GM19099 (cell line): ENCODE measurements at regions not wholly inside any gene's neighbourhood (a gene's known extent, or its start where the extent isn't known, plus 50 kb on each side); places are given as distances from the start of the nearest gene placed in this dataset.

Experiments
- POLR2A ChIP-seq: IDR thresholded peaks from 3 replicates; pipeline ENCODE4 v1.6.1; 2011; ENCODE audit warnings: low read depth; ENCODE audit not compliant: insufficient read length; ENCODE audit errors: extremely low read depth

DNA sequence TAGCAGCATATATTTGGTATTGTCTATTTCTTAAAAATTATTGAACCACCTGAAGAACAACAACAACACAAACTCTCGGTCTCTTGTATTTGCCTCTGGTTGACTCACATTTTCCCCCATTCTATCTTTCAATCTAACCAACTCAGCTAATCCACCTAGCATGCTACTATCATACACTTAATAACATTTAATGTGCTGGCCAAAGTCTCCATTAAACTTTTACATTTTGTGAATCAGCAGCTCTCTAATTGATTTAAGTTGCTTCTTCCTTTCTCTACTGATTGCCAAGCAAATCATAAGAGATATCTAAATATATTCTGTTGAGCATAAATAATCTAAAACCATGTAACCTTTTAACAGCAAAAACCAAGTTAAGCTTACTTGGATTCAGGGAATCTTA lies 631.7 kb downstream of the IGSF11 start:
- no peak for TF ChIP-seq POLR2A

DNA sequence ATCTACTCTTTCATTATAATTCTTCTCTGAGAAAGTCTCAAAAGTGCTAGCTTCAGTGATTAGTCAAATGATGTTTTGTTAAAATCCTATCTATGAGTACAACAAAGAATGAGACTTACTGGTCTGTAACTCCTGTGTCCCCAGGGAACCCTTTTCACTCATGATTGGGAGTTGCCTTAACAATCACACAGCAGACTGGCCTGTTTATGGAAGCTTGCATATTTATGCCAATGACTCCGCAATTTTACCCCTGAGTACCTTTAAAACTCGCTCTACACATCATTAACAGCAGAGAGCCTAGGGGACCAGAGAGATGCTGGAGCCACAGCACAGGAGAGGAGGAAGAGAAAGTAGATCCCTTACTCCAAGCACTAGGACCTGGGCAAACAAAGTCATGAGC lies 628.1 kb downstream of the IGSF11 start:
- no peak for TF ChIP-seq POLR2A

DNA sequence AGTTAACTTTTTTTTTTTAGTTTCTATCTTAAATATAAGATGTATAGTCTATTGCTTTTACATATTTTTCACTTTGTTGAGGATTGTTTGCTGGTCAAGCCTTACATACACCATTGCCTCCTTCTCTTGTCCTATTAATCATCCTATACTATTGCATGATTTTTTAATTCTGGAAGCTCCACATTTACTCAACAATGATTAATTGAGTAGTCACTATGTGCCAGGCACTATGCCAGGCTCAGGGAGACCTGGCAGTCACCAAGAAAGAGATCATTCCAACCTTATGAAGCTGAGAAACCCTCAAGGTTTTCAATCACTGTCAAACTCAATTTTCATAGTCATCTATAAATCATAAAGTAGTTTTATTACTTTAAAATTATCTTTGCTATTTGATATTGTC lies 626.2 kb downstream of the IGSF11 start:
- TF ChIP-seq POLR2A = no peak

DNA sequence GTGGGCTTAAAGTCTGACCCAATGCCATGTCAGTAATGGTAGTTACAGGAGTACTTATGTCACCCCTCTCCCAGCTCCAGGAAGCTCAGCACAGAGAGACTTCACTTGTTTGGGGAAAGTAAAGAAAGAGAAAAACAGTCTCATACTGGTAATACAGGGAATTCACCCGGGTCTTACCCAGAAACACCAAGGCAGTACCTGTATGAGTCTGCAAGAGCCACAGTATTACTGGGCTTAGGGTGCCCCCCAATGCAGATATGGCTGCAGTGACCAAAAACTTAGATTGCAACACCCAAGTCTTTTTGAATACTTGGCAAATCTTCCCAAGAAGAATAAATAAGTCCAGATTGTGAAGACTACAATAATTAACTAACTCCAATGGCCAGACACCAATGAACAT lies 622.1 kb downstream of the IGSF11 start:
- TF ChIP-seq POLR2A = no peak

DNA sequence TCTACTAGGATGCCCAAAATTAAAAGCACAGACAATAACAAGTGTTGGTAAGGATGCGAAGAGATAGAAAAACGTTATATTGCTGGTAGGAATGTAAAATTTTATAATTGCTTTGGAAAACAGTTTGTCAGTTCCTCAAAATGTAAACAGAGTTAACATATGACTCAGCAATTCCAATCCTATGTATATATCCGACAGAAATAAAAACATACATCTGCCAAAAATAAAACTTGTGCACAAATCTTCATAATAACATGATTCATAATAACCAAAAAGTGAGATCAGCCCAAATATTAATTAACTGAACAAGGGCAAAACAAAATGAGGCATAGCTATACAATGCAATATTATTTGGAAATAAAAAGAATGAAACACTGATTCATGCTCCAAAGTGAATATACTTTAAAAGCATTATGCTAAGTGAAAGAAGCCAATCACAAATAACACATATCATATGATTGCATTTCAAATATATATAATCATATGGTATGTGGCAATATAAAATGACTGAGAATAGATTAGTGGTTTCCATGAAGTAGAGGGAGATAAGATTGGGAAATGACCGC lies 609.3 kb downstream of the IGSF11 start:
- no peak for TF ChIP-seq POLR2A

DNA sequence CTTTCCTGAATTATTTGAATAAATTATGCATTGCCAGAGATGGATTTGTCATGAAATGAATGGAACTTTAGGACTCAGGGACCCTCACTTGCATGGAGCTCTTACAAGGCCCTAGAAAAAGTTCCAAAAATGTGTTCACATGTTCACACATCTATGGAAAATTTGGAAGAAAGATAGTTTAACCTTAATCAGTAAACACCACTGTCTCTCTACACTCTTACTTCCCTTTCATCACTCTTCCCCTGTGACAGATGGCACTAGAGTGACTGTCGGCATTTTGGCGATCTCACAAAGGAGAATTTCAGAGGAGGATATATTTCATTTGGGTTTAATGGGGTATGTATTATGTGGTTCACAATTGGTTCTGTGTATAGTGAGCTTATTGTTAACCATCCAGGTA lies 600.8 kb downstream of the IGSF11 start:
- TF ChIP-seq POLR2A = no peak

DNA sequence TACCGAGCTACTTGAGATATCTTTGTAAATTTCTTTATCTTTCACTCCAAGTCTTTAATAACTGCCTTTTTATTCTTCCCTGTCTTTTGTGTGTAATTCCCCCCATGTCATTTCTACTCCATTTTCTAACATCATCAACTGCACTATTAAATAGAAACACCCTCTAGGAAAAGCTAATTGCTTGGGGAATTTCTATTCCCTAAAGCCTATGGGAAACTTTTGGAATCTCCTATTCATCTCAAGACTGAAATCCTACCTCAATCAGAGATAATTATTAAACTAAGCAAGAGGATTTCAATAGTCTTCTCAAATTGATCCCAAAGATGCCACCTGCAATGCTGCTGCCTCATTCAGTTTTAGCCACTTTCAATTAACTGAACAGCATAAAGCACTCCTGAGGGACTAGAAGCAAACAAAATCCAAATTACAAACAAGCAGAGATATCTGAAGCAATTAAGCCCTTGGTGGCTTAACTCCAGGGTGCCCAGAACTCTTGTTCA lies 598.7 kb downstream of the IGSF11 start:
- TF ChIP-seq POLR2A = no peak

DNA sequence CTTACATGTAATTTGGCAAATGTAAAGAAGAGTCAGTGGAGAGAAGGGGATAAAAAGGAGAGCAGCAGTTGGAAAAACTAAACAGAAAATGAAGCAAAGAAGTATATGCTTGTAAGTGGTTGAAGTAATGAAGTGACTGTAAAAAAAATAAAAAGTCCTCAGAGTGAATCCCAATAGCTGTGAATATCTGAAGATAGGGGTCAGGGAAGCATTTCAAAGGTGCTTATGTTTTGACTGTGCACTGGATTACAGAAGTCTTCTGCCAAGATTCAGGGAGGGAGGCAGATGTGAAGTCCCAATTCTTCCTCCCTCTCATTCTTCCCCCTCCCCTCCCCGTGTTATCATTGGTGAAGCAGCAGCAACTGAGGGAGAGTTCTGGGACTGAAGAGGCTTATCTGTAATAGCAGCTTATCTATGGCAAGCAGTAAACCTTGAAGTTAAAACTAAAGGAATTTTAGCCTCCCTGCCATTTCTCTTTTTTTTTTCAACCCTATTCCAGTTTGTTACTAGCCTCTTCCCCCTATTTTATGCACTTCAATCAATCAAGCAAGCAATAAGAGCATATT lies 597.9 kb downstream of the IGSF11 start:
- TF ChIP-seq POLR2A = no peak

DNA sequence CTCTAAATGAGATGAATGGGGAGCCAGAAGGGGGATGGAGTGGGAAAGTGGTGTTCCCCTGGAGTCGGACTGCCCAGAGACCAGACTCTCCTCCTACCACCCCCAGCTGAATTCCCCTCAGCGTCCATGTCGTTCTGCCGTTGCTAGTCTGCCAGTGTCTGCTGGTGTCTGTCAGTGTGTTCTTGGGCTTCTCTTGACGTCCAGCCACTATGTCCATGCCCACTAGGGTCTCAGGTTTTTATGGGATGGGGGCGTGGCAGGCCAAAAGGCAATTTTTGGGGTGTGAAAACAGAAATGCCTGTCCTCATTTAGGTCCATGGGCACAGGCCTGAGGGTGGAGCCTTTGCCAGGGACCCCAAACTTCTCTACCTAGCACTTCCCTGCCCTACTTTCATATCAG lies 589.6 kb downstream of the IGSF11 start:
- TF ChIP-seq POLR2A = no peak

DNA sequence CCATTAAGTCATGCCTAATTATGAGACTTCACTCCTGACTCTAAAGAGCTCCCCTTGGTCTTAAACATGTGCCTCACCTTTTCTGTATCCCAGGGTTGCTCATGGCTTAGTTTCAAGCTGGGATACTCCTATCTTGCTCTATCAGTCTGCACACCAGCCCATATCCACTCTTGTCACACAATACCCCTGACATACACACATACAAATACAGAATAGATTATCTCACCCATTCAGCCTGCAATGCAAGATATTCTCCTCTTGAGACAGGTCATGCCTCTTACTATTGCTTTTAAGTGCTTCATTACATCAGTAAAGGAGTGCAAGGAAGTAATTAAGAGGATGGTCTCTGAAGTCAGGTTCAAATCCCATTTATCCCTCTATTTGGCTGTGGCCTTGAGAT lies 587.3 kb downstream of the IGSF11 start:
- no peak for TF ChIP-seq POLR2A

DNA sequence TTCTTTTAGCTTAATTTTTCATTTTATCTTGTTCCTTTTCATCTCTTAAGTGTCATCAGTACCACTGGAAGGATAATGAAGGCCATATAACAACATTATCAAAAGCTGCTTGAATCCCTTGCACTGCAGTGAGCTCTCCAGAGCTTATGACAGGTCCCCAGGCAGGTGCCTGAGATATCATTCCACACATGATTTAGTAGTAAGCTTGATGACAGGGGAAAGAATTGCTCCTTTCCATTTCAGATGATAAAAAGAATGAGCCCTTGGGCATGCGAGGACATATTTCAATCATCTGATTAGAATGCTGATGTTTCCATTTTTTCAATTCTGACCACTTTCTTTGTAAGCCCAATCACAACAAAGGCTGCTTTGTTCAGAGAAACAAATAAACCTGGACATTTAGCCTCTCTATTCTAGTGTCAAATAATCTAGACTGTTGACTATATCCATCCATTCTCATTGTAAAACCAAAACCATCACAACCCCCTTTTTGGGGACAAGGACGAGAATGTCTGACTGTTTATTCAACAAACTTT lies 567.8 kb downstream of the IGSF11 start:
- TF ChIP-seq POLR2A = no peak

DNA sequence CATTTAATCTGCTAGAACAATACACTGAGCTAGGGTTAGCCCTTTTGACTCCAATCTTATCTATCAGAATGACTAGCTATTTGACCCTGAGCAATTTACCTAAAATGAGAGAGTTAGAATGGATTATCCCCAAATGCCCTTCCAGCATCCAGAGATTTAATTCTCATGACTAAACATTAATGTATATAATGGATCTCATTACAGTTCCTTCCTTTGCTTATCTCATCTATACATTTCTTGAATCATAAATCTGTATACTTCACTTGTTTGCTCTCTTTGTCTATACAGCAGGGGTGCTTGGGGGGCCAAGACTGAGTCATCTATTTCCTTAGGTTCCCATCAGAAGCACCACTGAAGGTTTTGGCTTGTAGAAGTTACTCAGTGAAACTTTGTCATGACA lies 565.8 kb downstream of the IGSF11 start:
- TF ChIP-seq POLR2A = no peak

DNA sequence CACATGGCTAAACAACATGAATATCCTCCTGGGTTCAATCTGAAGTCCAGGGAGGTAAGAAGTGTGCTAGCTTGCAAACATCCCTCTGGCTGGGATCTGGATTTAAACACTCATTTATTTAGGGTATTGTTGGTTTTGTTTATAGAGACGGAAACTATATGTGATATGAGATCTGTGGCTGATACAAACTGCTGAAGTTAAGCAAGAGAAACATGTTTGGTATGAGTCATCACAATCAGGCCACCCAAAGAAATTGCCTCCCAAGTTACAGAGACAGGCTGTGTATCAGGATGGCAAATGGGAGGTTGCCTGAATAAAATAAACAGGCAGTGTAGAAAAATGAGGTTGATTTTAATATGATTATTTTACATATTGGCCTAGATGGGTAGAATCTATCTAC lies 562.1 kb downstream of the IGSF11 start:
- TF ChIP-seq POLR2A = no peak

DNA sequence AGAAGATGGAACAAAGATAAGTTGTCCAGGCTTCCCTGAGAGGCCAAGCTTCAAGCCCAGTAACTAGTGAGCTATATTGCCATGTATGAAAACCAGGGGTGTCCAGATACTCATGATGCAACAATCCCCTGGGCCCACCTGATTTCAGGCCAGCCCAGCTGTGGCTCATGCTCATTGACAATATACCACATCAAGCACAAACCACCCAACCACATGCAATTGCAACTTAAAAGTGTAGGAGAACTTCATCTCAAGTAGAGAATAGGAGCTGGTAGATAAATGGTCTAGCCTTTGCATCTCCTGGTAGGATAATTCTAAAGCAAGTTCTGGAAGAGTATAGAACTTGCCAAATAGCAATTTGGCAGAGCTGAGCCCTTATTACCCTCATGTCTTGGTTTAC lies 561.3 kb downstream of the IGSF11 start:
- TF ChIP-seq POLR2A = no peak

DNA sequence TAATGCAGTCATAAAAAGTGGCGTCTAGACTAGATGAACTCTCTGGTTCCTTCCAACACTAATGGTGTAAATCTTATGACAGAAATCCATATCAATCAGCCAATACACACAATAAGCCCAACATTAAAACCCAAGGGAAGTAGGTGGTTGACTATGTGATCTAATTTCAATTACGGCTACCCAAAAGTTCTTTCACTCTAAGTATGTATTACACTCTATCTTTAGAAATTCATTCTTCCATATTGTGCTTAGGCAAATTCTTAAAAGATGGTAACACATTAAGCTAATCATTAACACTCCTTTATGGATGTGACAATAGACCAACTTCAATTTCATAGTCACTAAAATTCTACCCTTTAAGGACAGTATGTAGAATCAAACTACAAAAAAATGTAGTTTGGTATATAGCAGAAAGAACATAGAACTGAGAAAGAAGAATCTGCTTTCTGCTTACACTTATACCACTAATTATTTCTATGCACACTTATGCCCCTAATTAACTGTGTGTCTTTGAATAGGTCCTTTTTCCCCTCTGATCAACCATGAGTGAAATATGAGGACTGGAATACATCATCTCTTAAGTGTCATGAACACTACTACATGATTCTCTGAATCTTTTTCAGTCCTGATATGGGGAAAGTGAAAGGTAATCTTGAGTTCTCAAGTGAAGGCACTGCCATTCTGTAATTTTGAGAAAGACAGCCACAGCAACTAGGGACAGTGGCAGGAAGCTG lies 557.6 kb downstream of the IGSF11 start:
- no peak for TF ChIP-seq POLR2A

DNA sequence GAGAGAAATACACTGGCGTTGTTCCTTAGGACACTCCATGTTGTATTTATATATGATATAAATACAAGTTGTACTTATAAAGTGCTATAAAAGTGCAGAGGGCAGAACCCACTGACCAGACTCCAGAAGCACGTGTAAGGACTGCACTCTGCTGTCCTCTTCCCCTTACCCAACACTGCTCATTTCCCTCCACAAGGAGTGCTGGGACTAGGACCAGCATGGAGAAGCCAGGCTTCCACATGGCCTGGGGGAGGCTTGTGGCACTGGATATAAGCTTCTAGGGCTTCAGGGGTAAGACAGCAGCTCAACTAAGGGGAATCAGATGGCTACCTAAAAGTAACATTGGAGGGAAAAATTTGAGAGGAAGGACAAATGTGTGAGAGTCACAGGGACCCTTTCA lies 556.9 kb downstream of the IGSF11 start:
- TF ChIP-seq POLR2A = no peak
